Body of pancreas (tissue), 4 donors: ENCODE measurements at regions not wholly inside any gene's neighbourhood (a gene's known extent, or its start where the extent isn't known, plus 50 kb on each side); places are given as distances from the start of the nearest gene placed in this dataset.

Experiments
- ATAC-seq: fragments of 150-250 bp; one replicate; pipeline ENCODE4 v1.9.1; 2016
- DNase-seq, 4 donors: peaks; one replicate each; pipeline ENCODE4 v3.0.0-alpha.2; 2019
- H3K27ac ChIP-seq, 4 donors: fragments of 200-600 bp; sonication (generic); 1 replicate in 3 of 4; 2 replicates in 1 of 4; pipeline versions ENCODE4 v1.5.1 to v1.6.1; 2016 to 2019; ENCODE audit warnings: mild to moderate bottlenecking in 1 of 4, mixed read lengths in 1 of 4, moderate library complexity in 1 of 4
- H3K27me3 ChIP-seq, 2 donors: fragments of 200-600 bp; sonication (generic); one replicate each; pipeline ENCODE4 v1.6.0; 2016; ENCODE audit warnings: mild to moderate bottlenecking in 1 of 2
- H3K36me3 ChIP-seq, 2 donors: fragments of 200-600 bp; sonication (generic); replicated peaks in 1 of 2; 2 replicates each; pipeline ENCODE4 v1.5.1; 2016; ENCODE audit warnings: low read depth in 2 of 2; ENCODE audit not compliant: insufficient read depth in 1 of 2
- H3K4me1 ChIP-seq: fragments of 200-600 bp; sonication (generic); one replicate; pipeline ENCODE4 v1.6.0; 2016
- H3K4me3 ChIP-seq, 2 donors: fragments of 200-600 bp; sonication (generic); 1 replicate in 1 of 2; 2 replicates in 1 of 2; pipeline ENCODE4 v1.5.1; 2016 to 2019
- H3K9me3 ChIP-seq, 3 donors: fragments of 200-600 bp; sonication (generic); 1 replicate in 2 of 3; 2 replicates in 1 of 3; pipeline ENCODE4 v1.5.1; 2016
- CTCF ChIP-seq, 7 experiments: fragments of 450-650 bp in 4 of 7; fragments of 200-600 bp in 3 of 7; sonication (generic) in 3 of 7; IDR thresholded peaks; one replicate each; pipeline ENCODE4 v1.5.1; 2016 to 2019; ENCODE audit warnings: antibody characterized with exemption in 7 of 7
- POLR2A ChIP-seq, 3 donors: fragments of 450-650 bp; IDR thresholded peaks; one replicate each; pipeline ENCODE4 v1.6.1; 2016; ENCODE audit warnings: antibody characterized with exemption in 3 of 3, mild to moderate bottlenecking in 2 of 3
- WGBS, 2 donors: methylation state at CpG; one replicate each; pipeline ENCODE4 v1.1.5; 2017; 5-methylcytosine and 5-hydroxymethylcytosine counted together
- intact Hi-C: fragments of 100-400 bp; cut with DNase I; formaldehyde crosslinking; loops from one replicate; pipeline ENCODE4 v1.15.1; 2023

GRCh38 chr18:54529444-54529843, 61.6 kb upstream of the DYNAP start:
- H3K9me3 ChIP-seq: no peaks in the 10 kb centered on the region
- no peak overlapping the region for H3K27ac ChIP-seq
- WGBS, 2 donors: 51 to 52% methylated on average over 2 of the region's 2 CpGs

GRCh38 chr18:54530285-54530684, 60.8 kb upstream of the DYNAP start:
- TF ChIP-seq POLR2A (IDR thresholded peaks at IDR 0.05) (no peak), CTCF (IDR thresholded peaks at IDR 0.05) (no peak)
- no peak for ATAC-seq

More at GRCh38 chr18:54529444-54529843, 61.6 kb upstream of the DYNAP start:
- DNase-seq (no peak), ATAC-seq (no peak)
- H3K4me3 ChIP-seq: no peak overlapping the region
- intact Hi-C loops: no loop called here
- H3K4me1 ChIP-seq: no peaks in the 10 kb centered on the region
- no peaks in the 10 kb centered on the region for H3K27me3 ChIP-seq
- no peaks in the 10 kb centered on the region for H3K36me3 ChIP-seq
- TF ChIP-seq CTCF (IDR thresholded peaks at IDR 0.05): no peak
- no peak for TF ChIP-seq POLR2A (IDR thresholded peaks at IDR 0.05)

GRCh38 chr18:54531402-54532065, 59.5 kb upstream of the DYNAP start:
- no peaks in the 10 kb centered on the region for H3K4me1 ChIP-seq
- H3K9me3 ChIP-seq: no peaks in the 10 kb centered on the region
- DNase-seq: no peak
- no peak overlapping the region for H3K4me3 ChIP-seq
- 37 to 45% methylated on average over 4 of the region's 4 CpGs for WGBS, 2 donors
- no peaks in the 10 kb centered on the region for H3K27me3 ChIP-seq
- H3K27ac ChIP-seq: no peak overlapping the region
- TF ChIP-seq POLR2A (IDR thresholded peaks at IDR 0.05) (no peak), CTCF (IDR thresholded peaks at IDR 0.05) (no peak)
- no peaks in the 10 kb centered on the region for H3K36me3 ChIP-seq
- ATAC-seq: no peak
- intact Hi-C loops: no loop called here

More at GRCh38 chr18:54530285-54530684, 60.8 kb upstream of the DYNAP start:
- DNase-seq: no peak
- no peaks in the 10 kb centered on the region for H3K27me3 ChIP-seq
- H3K27ac ChIP-seq: no peak overlapping the region
- H3K9me3 ChIP-seq: no peaks in the 10 kb centered on the region
- no peaks in the 10 kb centered on the region for H3K4me1 ChIP-seq
- WGBS, 2 donors: 67 to 76% methylated on average over 2 of the region's 2 CpGs
- H3K36me3 ChIP-seq: no peaks in the 10 kb centered on the region
- intact Hi-C loops: no loop called here
- H3K4me3 ChIP-seq: no peak overlapping the region

- Histone ChIP-seq H3K27me3 (no peaks in the 10 kb centered on the region), H3K4me3 (no peak overlapping the region), H3K27ac (no peak overlapping the region), H3K9me3 (no peaks in the 10 kb centered on the region), H3K4me1 (no peaks in the 10 kb centered on the region), H3K36me3 (no peaks in the 10 kb centered on the region)
- ATAC-seq (no peak), DNase-seq (no peak)
- intact Hi-C loops: no loop called here
- no peak for TF ChIP-seq CTCF (IDR thresholded peaks at IDR 0.05)
- no peak for TF ChIP-seq POLR2A (IDR thresholded peaks at IDR 0.05)
Observed at GRCh38 chr18:54532222-54532621, 58.8 kb upstream of the DYNAP start.

- Histone ChIP-seq H3K27ac (no peak overlapping the region), H3K4me1 (no peaks in the 10 kb centered on the region)
- TF ChIP-seq POLR2A (IDR thresholded peaks at IDR 0.05) (no peak), CTCF (IDR thresholded peaks at IDR 0.05) (no peak)
Observed at GRCh38 chr18:54532962-54533361, 58.1 kb upstream of the DYNAP start.

More at GRCh38 chr18:54532962-54533361, 58.1 kb upstream of the DYNAP start:
- DNase-seq (no peak), ATAC-seq (no peak)
- no peaks in the 10 kb centered on the region for H3K9me3 ChIP-seq
- intact Hi-C loops: no loop called here
- H3K27me3 ChIP-seq: no peaks in the 10 kb centered on the region
- no peak overlapping the region for H3K4me3 ChIP-seq
- H3K36me3 ChIP-seq: no peaks in the 10 kb centered on the region
- whole genome bisulfite sequencing, 2 donors: 55 to 57% methylated on average over 1 of the region's 1 CpG
